NCI-H2196 (cell line): ENCODE measurements at regions not wholly inside any gene's neighbourhood (a gene's known extent, or its start where the extent isn't known, plus 50 kb on each side); places are given as distances from the start of the nearest gene placed in this dataset.

Experiments used
- DNase-seq: peaks from one replicate; lab custom pipeline; 2025; ENCODE audit not compliant: unreplicated experiment; lab: John Stamatoyannopoulos, UW

- DNase-seq, result no peak
Measured at GRCh38 chr17:65277576-65277975, 140.4 kb downstream of the RGS9 start.
